NCI-H146 treated with DMSO at 0.1 percent for 48 hours (cell line): ENCODE measurements at regions not wholly inside any gene's neighbourhood (a gene's known extent, or its start where the extent isn't known, plus 50 kb on each side); places are given as distances from the start of the nearest gene placed in this dataset.

Experiments used
- DNase-seq: peaks from one replicate; lab custom pipeline; 2025; ENCODE audit not compliant: unreplicated experiment; lab: John Stamatoyannopoulos, UW

GRCh38 chr6:18667612-18668011, 280.5 kb downstream of the RNF144B start:
- DNase-seq: no peak

DNA sequence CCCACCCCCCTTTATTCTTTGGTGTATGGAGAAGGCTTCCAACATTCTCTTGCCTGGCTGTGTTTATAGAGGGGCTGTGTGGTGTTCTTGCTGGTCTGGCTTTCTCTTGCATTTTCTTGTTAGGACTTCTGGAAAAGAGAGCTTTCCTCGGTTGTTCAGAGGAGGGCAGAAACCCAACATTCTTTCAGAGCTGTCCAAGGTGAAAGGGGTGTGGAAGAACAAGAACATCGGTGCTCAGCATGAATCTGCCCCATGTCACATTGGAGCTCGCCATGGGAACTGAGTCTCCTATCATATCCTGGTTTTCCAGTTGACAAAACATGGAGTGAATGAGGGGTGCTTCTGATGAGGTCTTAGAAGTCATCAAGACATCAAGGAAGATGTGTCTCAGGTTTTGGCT, 281.8 kb downstream of the RNF144B start:
- no peak for DNase-seq

- no peak for DNase-seq
Observed at GRCh38 chr6:18672852-18673251, 285.7 kb downstream of the RNF144B start.

GRCh38 chr6:18674346-18674745, 287.2 kb downstream of the RNF144B start:
- DNase-seq: no peak

DNA sequence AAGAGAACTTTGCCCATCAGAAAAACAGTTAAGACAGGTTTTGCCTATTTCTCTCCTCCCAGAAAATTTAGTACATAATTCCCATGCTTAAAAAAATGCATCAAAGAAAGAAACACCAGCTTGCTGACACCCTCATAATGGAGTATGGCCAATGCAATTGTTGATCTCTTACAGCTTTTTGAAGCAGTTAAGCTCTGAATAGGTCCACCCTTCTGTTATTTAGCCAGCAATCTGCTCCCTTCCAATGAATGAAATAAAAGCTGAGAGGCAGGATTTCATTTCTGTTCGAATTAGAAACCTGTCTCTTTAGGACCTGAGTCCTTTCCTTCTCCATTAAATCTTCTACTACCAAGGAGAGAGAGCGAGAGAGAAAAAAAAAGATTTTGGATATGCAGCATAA, 288.7 kb downstream of the RNF144B start:
- DNase-seq: no peak

DNA sequence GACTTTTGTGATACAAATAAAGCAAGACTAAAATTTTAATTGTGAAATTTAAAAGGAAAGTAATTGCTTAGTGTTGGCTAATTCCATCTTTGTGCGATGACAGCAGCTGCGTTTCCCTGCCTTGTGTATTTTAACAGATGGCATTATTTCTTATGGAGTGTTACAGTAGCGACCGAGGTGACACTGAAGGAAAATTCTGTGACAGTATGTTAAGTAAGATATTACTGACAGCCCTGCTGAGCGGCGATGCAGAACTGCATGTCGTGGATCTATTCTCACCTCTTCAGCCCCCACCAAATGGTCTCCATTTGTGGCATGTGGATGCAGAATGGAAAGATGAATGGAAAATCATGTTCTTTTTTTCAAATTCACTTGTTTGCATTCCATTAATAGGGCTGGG, 289.4 kb downstream of the RNF144B start:
- no peak for DNase-seq

- no peak for DNase-seq
Observed at GRCh38 chr6:18680842-18681241, 293.7 kb downstream of the RNF144B start.

- DNase-seq: no peak
Observed at GRCh38 chr6:18681832-18682503, 294.8 kb downstream of the RNF144B start.

- DNase-seq: no peak
Observed at GRCh38 chr6:18684343-18684742, 297.2 kb downstream of the RNF144B start.

GRCh38 chr6:18692929-18693685, 306.0 kb downstream of the RNF144B start:
- DNase-seq: peak; percentile 13

DNA sequence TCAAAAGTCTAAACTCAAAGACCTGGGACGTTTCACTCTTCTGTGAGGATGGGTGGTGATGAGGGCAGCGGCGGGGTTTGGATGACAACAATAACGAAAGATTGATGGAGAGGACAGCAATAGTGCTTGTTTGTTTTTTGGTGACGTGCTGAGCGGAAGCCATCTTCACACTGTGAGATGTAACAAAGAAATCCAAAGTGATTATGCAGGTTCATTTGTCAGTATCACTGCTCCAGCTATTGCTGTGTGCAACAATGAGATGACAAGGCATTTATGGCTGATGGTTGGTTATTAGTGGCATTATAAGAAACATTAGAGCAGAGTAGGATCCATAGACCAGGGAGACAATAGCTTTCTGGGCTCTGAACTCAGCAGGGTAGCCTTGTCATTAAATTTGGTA, 306.7 kb downstream of the RNF144B start:
- DNase-seq: peak; percentile 92

- no peak for DNase-seq
Observed at GRCh38 chr6:18703546-18703945, 316.4 kb downstream of the RNF144B start.

DNA sequence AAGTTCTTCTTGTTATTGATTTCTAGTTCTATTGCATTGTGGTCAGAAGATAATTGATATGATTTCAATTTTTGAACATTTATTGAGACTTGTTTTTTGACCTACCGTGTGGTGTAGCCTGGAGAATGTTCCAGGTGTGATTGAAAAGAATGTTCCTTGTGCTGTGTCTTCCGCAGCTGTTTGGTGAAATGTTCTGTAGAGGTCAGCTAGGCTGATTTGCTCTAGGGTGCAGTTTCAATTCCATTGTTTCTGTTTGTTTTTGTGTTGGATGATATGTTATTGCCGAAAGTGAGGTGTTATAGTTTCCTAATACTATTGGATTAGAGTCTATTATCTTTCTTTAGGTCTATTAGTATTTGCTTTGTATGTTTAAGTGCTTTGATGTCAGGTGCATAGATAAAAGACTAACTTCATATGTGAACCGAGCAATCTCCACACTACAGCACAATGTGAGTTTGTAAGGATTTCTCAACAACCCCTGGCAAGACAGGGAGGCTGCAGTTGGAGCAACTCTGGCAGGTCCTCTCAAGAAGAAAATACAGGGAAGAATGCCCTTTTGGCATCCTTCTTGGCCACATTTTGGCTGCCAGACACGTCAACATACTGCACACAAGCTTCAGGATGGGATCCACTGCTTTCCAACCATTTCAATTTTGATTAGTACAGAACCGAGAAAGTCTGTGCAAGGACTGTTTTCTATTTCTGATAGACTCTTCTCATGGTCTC, 320.7 kb downstream of the RNF144B start:
- DNase-seq: no peak

DNA sequence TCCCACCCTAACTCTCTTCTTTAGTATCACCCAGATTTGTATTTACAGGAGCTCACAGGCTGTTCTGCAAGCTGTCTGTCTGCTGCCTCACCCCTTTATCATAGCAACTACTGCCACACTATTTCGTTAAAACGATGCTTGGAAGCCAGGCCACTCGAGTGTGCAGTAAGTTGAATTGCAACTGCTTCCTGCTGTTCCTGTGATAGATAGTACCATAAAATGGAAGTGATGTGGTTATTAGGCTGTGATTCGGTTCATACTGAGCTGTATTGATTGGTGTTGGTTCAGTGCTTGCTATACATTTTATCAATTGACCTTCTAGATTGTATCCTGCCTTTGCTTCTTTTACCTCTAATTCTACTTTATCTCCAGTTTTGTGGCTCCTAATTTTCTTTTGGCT, 325.4 kb downstream of the RNF144B start:
- no peak for DNase-seq

GRCh38 chr6:18720075-18720474, 332.9 kb downstream of the RNF144B start:
- no peak for DNase-seq

DNA sequence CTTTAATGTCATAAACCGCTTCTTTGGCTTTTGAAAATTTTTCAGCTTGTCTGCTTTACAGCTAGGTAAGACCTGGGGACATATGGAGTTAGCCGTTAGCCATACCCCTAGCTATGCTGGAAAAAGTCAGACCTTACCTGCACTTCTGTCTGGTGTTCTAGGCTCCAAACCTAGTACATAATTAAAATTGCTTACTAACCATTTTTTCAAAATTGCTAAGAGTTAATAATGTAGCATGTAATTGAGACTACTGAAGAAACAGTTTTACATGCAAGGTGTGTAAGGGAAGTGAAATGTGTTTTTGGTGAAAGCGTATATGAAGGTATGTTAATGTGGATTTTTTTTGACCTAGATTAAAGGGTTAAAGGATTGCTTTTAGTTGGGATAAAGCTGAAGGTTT, 336.9 kb downstream of the RNF144B start:
- no peak for DNase-seq

DNA sequence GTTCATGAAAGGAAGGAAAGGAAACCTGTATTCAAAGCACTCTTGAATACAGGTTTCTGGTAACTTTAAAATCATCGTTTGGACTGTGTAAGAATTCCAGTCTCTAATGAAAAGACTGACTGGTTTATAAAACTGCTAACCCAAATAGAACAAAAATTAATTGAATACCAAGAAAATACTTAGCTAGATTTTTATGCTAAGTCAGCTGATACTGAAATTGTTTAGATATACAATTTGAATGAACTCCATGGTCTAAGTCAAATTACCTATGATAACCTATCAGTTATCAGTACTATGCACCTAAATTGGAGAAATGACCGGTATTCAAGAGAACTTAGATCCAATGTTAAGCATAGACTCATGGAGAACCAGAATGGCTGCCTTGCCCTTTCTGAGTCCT, 338.3 kb downstream of the RNF144B start:
- DNase-seq: no peak

- DNase-seq: no peak
Observed at GRCh38 chr6:18733921-18734550, 346.9 kb downstream of the RNF144B start.

DNA sequence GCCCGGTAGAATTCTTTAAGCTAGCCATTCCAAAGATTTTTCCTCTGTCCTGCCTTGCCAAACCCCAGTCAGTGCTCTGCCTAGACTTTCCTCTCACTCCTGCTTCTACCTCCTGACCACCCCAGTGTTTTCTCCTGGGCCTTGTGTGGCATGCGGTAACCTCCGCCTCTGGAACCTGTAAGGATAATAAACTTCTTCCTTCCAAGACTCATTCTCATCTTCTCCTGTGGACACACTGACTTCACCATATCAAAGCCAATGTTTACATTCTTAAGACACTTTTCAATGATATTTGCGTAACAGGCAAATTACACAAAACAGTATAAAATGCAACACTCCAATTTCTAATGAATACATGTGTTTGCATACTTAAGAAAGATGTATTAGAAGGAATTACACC, 354.6 kb downstream of the RNF144B start:
- DNase-seq: no peak

DNA sequence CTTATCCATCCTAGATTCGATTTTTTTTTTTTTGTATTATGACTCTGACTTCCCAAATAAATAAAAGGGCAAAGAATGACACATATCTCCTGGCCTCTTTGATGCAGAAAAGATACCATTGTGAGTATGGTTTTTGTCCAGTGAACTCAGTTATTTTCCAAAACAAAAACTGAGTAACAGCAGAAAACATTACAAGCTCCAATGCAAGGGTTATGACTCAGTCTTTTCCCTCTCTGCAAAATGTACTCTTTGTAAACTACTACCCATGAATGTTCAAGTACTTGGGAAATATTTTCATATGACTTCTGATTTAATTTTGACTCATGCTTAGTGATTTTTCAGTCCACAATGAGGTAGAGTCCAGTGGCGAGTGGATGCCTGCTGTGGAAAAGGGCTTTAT, 355.3 kb downstream of the RNF144B start:
- DNase-seq: no peak

GRCh38 chr6:18746727-18747126, 359.6 kb downstream of the RNF144B start:
- no peak for DNase-seq

- no peak for DNase-seq
Observed at GRCh38 chr6:18748314-18748713, 361.2 kb downstream of the RNF144B start.
